SU-DHL-6 (cell line): ENCODE measurements at regions not wholly inside any gene's neighbourhood (a gene's known extent, or its start where the extent isn't known, plus 50 kb on each side); places are given as distances from the start of the nearest gene placed in this dataset.

Experiments
- H2AFZ ChIP-seq: fragments of 200-600 bp; sonication (generic); 2 replicates; pipeline ENCODE4 v1.6.1; 2014; ENCODE audit warnings: low read depth, mild to moderate bottlenecking, moderate library complexity, mixed read lengths, antibody characterized with exemption, low read length; ENCODE audit not compliant: severe bottlenecking
- H3F3A ChIP-seq: fragments of 200-600 bp; shearing (Covaris generic); 2 replicates; pipeline ENCODE4 v1.6.0; 2016; ENCODE audit warnings: antibody characterized with exemption, mild to moderate bottlenecking; ENCODE audit not compliant: insufficient read depth
- H3K27ac ChIP-seq: fragments of 200-600 bp; sonication (generic); 2 replicates; pipeline ENCODE4 v1.5.1; 2016; ENCODE audit warnings: low read depth, mild to moderate bottlenecking, low read length, moderate library complexity, mixed read lengths
- H3K27me3 ChIP-seq: fragments of 200-600 bp; sonication (generic), shearing (Covaris generic); 2 replicates; pipeline ENCODE4 v1.6.0; 2014; ENCODE audit warnings: mild to moderate bottlenecking, low read length
- H3K36me3 ChIP-seq: fragments of 200-600 bp; sonication (generic); 2 replicates; pipeline ENCODE4 v1.6.1; 2014; ENCODE audit warnings: mild to moderate bottlenecking, low read length, mixed read lengths
- H3K4me2 ChIP-seq: fragments of 300-600, 200-600 bp; shearing (Covaris generic), sonication (generic); 2 replicates; pipeline ENCODE4 v1.6.0; 2014; ENCODE audit warnings: low read length, low read depth, mild to moderate bottlenecking; ENCODE audit not compliant: poor library complexity, severe bottlenecking
- H3K4me3 ChIP-seq: fragments of 200-600 bp; sonication (generic); 2 replicates; pipeline ENCODE4 v1.5.1; 2014; ENCODE audit warnings: antibody characterized with exemption, low read length, mild to moderate bottlenecking, mixed read lengths; ENCODE audit not compliant: insufficient read depth, poor library complexity, severe bottlenecking
- H3K79me2 ChIP-seq: fragments of 200-600 bp; sonication (generic); 2 replicates; pipeline ENCODE4 v1.6.1; 2014; ENCODE audit warnings: mild to moderate bottlenecking, low read length, moderate library complexity; ENCODE audit not compliant: insufficient read depth
- H3K9ac ChIP-seq: fragments of 200-600 bp; sonication (generic); 2 replicates; pipeline ENCODE4 v1.7.0; 2014; ENCODE audit warnings: mild to moderate bottlenecking, low read length
- H3K9me2 ChIP-seq: fragments of 200-600 bp; sonication (generic); replicated peaks from 2 replicates; pipeline ENCODE4 v1.6.1; 2014; ENCODE audit warnings: low read length; ENCODE audit not compliant: insufficient read depth
- H3K9me3 ChIP-seq: fragments of 200-600 bp; sonication (generic); 2 replicates; pipeline ENCODE4 v1.6.1; 2014; ENCODE audit warnings: low read length, mixed read lengths; ENCODE audit not compliant: insufficient read depth
- H4K20me1 ChIP-seq: fragments of 200-600 bp; sonication (generic); 2 replicates; pipeline ENCODE4 v1.6.1; 2014; ENCODE audit warnings: low read depth, mild to moderate bottlenecking, antibody characterized with exemption, low read length, moderate library complexity, mixed read lengths
- CTCF ChIP-seq: fragments of 200-600 bp; sonication (generic); IDR thresholded peaks from one replicate; pipeline ENCODE4 v1.5.1; 2017; ENCODE audit warnings: antibody characterized with exemption, mild to moderate bottlenecking, low read length, moderate library complexity; ENCODE audit not compliant: insufficient read depth, poor library complexity, severe bottlenecking
- EZH2phosphoT487 ChIP-seq: fragments of 200-600 bp; sonication (generic), shearing (Covaris generic); conservative IDR thresholded peaks from 2 replicates; pipeline ENCODE4 v1.6.1; 2018; ENCODE audit warnings: mild to moderate bottlenecking, antibody characterized with exemption, low read length, moderate library complexity, mixed read lengths

- Histone ChIP-seq H3K9ac (no peak overlapping the region), H4K20me1 (no peaks in the 10 kb centered on the region), H3K36me3 (no peaks in the 10 kb centered on the region), H3K4me2 (no peak overlapping the region), H3K4me3 (no peak overlapping the region), H3K9me3 (peaks cover 6% of the 10 kb centered on the region; the same call in 1 of the 2 replicates), H3K9me2 (no peaks in the 10 kb centered on the region), H2AFZ (no peak overlapping the region), H3K79me2 (no peaks in the 10 kb centered on the region), H3F3A (no peaks in the 10 kb centered on the region), H3K27ac (no peak overlapping the region), H3K27me3 (no peaks in the 10 kb centered on the region)
- TF ChIP-seq EZH2phosphoT487 (no peak), CTCF (no peak)
Observed at GRCh38 chr13:26887594-26887993, 127.0 kb upstream of the GPR12 start.

GRCh38 chr13:26883613-26884257 is 123.1 kb upstream of the GPR12 start:
- no peaks in the 10 kb centered on the region for H3F3A ChIP-seq
- no peaks in the 10 kb centered on the region for H3K9me2 ChIP-seq
- H3K4me3 ChIP-seq, result no peak overlapping the region
- H3K79me2 ChIP-seq, result no peaks in the 10 kb centered on the region
- H3K9ac ChIP-seq, result no peak overlapping the region
- H3K27ac ChIP-seq, result no peak overlapping the region
- TF ChIP-seq EZH2phosphoT487 (no peak), CTCF (no peak)
- no peak overlapping the region for H2AFZ ChIP-seq
- H3K9me3 ChIP-seq, result peaks cover 6% of the 10 kb centered on the region; the same call in 1 of the 2 replicates
- H3K27me3 ChIP-seq, result no peaks in the 10 kb centered on the region
- H3K36me3 ChIP-seq, result no peaks in the 10 kb centered on the region
- H3K4me2 ChIP-seq, result no peak overlapping the region
- H4K20me1 ChIP-seq, result no peaks in the 10 kb centered on the region

- no peak overlapping the region for H3K4me3 ChIP-seq
- no peak overlapping the region for H3K4me2 ChIP-seq
- no peaks in the 10 kb centered on the region for H3K9me2 ChIP-seq
- H3F3A ChIP-seq, result no peaks in the 10 kb centered on the region
- H3K79me2 ChIP-seq, result no peaks in the 10 kb centered on the region
- H3K9me3 ChIP-seq, result peaks cover 6% of the 10 kb centered on the region; the same call in 1 of the 2 replicates
- H2AFZ ChIP-seq, result no peak overlapping the region
- no peaks in the 10 kb centered on the region for H3K36me3 ChIP-seq
- no peak overlapping the region for H3K9ac ChIP-seq
- H4K20me1 ChIP-seq, result no peaks in the 10 kb centered on the region
- no peak overlapping the region for H3K27ac ChIP-seq
- no peaks in the 10 kb centered on the region for H3K27me3 ChIP-seq
- TF ChIP-seq CTCF (no peak), EZH2phosphoT487 (no peak)
Observed at GRCh38 chr13:26882731-26883130, 122.1 kb upstream of the GPR12 start.
